ENCODE measurements at regions not wholly inside any gene's neighbourhood (a gene's known extent, or its start where the extent isn't known, plus 50 kb on each side); places are given as distances from the start of the nearest gene placed in this dataset.

DNA sequence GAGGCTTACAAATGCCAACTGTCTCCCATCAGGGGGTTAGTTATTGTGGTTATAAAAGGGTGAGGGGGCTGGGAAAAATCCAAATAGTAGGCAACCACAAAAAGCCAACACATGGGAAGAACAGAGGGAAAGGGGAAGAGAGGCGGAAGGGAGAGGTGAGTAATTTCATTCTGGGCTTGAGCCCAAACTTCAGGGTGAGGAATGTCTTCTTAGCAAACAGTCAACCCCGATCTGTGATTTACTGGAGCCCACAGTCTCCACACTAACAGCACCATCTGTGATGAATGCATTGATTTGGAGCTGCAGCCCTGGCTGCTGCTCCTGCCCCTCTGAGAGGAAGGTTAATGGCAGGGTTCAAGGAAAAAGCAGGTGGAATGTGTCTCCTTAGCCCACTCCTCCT is 162.2 kb upstream of the GPR101 start:
- H3K4me3 ChIP-seq (ENCODE audit: low read depth, low read length): no peak overlapping the region
- peaks cover 38% of the 10 kb centered on the region for H3K27me3 ChIP-seq (ENCODE audit: insufficient read depth, low read depth, severe bottlenecking)
- TF ChIP-seq, protein P1, sequence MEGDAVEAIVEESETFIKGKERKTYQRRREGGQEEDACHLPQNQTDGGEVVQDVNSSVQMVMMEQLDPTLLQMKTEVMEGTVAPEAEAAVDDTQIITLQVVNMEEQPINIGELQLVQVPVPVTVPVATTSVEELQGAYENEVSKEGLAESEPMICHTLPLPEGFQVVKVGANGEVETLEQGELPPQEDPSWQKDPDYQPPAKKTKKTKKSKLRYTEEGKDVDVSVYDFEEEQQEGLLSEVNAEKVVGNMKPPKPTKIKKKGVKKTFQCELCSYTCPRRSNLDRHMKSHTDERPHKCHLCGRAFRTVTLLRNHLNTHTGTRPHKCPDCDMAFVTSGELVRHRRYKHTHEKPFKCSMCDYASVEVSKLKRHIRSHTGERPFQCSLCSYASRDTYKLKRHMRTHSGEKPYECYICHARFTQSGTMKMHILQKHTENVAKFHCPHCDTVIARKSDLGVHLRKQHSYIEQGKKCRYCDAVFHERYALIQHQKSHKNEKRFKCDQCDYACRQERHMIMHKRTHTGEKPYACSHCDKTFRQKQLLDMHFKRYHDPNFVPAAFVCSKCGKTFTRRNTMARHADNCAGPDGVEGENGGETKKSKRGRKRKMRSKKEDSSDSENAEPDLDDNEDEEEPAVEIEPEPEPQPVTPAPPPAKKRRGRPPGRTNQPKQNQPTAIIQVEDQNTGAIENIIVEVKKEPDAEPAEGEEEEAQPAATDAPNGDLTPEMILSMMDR (IDR thresholded peaks at IDR 0.05; ENCODE audit: low read depth, low read length): no peak
- no peaks in the 10 kb centered on the region for H3K9me3 ChIP-seq (ENCODE audit: severe bottlenecking)
- no peak overlapping the region for H3K27ac ChIP-seq
- H3K36me3 ChIP-seq: no peaks in the 10 kb centered on the region
- no peak for DNase-seq

DNA sequence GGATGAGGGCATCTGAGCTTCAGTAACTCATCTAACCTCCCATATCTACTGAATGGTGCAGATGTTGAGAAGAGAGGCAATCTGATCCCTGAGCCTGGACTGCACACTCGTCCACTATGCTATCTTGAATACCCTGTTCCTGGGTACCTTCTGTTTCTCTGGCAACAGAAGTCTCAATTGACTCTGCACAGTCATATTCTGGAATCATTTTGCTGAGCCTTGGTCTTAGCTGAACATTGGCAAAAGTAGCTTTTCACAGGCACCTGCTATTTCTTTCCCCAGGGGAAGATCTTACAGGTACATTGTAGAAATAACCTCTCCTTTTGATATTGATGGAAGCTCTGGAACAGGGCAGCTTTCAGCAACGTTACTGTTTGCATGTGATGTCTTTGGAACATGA is 161.5 kb upstream of the GPR101 start:
- Histone ChIP-seq H3K27me3 (ENCODE audit: insufficient read depth, low read depth, severe bottlenecking) (peaks cover 38% of the 10 kb centered on the region), H3K4me3 (ENCODE audit: low read depth, low read length) (no peak overlapping the region), H3K9me3 (ENCODE audit: severe bottlenecking) (no peaks in the 10 kb centered on the region), H3K27ac (no peak overlapping the region), H3K36me3 (no peaks in the 10 kb centered on the region)
- TF ChIP-seq, protein P1 (IDR thresholded peaks at IDR 0.05; ENCODE audit: low read depth, low read length): no peak
- no peak for DNase-seq

DNA sequence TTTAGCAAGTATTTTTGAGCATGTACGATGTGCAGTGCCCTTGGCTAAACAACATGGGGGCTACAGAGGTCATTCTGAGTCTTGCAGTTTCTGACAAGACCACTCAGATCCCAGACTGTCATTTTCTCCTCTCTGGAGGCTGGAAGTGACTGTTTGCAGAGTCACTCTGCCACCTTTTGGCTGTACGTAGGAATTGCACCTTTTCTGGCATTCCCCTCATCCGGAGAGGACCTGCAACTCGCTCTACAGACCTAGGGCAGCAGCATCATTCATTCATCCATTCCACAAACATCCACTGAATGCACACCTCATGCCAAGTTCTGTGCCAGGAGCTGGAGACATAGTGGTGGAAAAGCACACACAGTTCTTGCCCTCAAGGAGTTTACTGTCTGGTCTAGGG is 160.4 kb upstream of the GPR101 start:
- DNase-seq: peak; percentile 26
- H3K36me3 ChIP-seq: no peaks in the 10 kb centered on the region
- H3K27ac ChIP-seq: no peak overlapping the region
- H3K4me3 ChIP-seq (ENCODE audit: low read depth, low read length): no peak overlapping the region
- TF ChIP-seq, protein P1 (IDR thresholded peaks at IDR 0.05; ENCODE audit: low read depth, low read length): peak; percentile 72
- no peaks in the 10 kb centered on the region for H3K9me3 ChIP-seq (ENCODE audit: severe bottlenecking)
- peaks cover 38% of the 10 kb centered on the region for H3K27me3 ChIP-seq (ENCODE audit: insufficient read depth, low read depth, severe bottlenecking)

DNA sequence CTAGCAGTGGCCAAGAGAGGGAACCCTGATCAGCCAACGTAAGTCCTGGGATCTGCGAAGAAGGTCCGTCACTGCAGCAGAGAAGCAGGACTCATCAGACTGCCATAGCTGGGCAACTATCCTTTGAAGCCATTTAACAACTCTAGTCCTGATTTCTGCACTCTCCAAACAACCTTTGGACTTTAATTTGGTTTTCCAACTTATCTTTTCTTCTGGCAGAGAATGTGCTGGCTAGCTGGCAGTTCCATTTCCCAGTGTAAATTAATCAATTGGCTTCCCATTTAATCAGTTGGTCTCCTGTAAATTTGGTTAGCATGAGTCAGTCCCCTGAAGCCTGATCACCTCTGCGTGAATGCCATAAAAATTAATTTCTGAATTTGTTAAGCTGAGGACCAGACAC is 153.7 kb upstream of the GPR101 start:
- Histone ChIP-seq H3K36me3 (no peaks in the 10 kb centered on the region), H3K27me3 (ENCODE audit: insufficient read depth, low read depth, severe bottlenecking) (peaks cover 16% of the 10 kb centered on the region), H3K9me3 (ENCODE audit: severe bottlenecking) (no peaks in the 10 kb centered on the region), H3K27ac (no peak overlapping the region), H3K4me3 (ENCODE audit: low read depth, low read length) (no peak overlapping the region)
- TF ChIP-seq, protein P1 (IDR thresholded peaks at IDR 0.05; ENCODE audit: low read depth, low read length): no peak
- no peak for DNase-seq

DNA sequence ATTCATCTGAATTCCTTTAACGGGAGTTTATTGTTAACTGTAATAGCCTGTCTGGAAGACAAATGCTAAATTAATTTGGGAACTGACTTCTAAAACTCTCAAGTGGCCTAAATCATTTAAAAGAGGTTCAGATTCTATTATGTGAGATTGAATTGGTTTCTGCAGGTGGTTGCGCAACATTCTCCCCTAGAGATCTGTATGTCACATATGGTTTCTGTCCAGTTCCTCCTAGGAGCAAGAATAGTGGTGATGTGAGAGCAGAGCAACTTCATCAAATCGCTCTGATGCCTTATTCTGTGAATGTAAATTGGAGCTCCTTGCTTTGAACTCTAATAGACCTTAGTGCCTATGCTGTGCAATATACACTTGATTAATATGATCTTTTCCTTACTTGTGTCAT is 144.6 kb upstream of the GPR101 start:
- no peak overlapping the region for H3K27ac ChIP-seq
- no peak overlapping the region for H3K4me3 ChIP-seq (ENCODE audit: low read depth, low read length)
- no peaks in the 10 kb centered on the region for H3K9me3 ChIP-seq (ENCODE audit: severe bottlenecking)
- TF ChIP-seq, protein P1 (IDR thresholded peaks at IDR 0.05; ENCODE audit: low read depth, low read length): no peak
- H3K36me3 ChIP-seq: no peaks in the 10 kb centered on the region
- peaks cover 44% of the 10 kb centered on the region for H3K27me3 ChIP-seq (ENCODE audit: insufficient read depth, low read depth, severe bottlenecking)
- DNase-seq: no peak

DNA sequence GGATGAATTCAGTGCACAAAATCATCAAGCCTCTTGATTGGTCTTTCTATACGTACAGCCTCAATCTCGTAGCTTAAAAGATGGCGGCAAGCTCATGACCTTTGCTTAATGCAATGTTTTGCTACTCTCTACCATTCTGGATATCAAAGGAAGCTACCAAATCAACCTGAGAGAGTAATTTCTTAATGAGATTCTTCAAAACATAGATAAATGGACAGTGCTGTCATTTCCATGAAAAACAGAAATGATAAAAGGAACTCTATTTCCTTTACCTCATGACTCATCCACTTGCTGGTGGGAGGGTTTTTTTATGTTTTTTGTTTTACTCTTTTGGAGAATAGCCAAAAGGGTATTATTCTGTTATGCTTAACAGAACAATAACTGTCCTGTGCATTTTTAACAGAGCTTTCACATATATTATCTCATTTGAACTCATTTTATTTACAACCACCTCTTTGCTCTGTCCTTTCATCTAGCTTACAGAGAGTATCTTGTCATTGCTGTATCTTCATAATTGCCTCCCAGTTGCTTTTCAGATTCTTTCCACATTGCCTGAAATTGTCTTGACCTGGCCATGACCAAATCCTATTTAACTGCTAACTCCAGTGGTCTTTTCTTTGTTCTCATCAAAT is 138.6 kb upstream of the GPR101 start:
- Histone ChIP-seq H3K27ac (no peak overlapping the region), H3K9me3 (ENCODE audit: severe bottlenecking) (no peaks in the 10 kb centered on the region), H3K4me3 (ENCODE audit: low read depth, low read length) (no peak overlapping the region), H3K36me3 (no peaks in the 10 kb centered on the region), H3K27me3 (ENCODE audit: insufficient read depth, low read depth, severe bottlenecking) (peaks cover 65% of the 10 kb centered on the region)
- DNase-seq: no peak
- TF ChIP-seq, protein P1 (IDR thresholded peaks at IDR 0.05; ENCODE audit: low read depth, low read length): no peak

Data from WERI-Rb-1 (cell line).